HCT116 (cell line): ENCODE measurements at regions not wholly inside any gene's neighbourhood (a gene's known extent, or its start where the extent isn't known, plus 50 kb on each side); places are given as distances from the start of the nearest gene placed in this dataset.

Experiments
- ATAC-seq: fragments of 200-7000 bp; cut with Tn5 transposase; 2 replicates; pipeline ENCODE4 v1.9.1; 2020; ENCODE audit warnings: mild to moderate bottlenecking, moderate library complexity
- BruUV-seq: library from RNA; stranded (reverse); fragments of 400-500 nt; replicated peaks from 2 replicates; lab custom pipeline; 2021; lab: Mats Ljungman, UMichigan
- CTCF ChIA-PET: fragments of 300-600 bp; sonication (Branson Sonifier 250); formaldehyde crosslinking; loops from one replicate; lab custom pipeline; 2021; ENCODE audit warnings: antibody characterized with exemption; lab: Charles Lee
- POLR2A ChIA-PET: fragments of 300-600, 350-600 bp; sonication (Branson Sonifier 250); formaldehyde crosslinking; loops from one replicate; lab custom pipeline; 2021; ENCODE audit warnings: antibody characterized with exemption; lab: Charles Lee
- RAD21 ChIA-PET, 2 experiments: fragments of 300-600 bp; sonication (Branson Sonifier 250); formaldehyde crosslinking; loops; one replicate each; lab custom pipeline; 2023; ENCODE audit warnings: low total read pairs in 2 of 2; ENCODE audit not compliant: uncharacterized antibody in 2 of 2, unreplicated experiment in 2 of 2, low non-redundant PET in 1 of 2; lab: Charles Lee
- DNase-seq: peaks from one replicate; pipeline ENCODE4 v3.0.0-alpha.2; 2010; ENCODE audit warnings: low read depth, low spot score
- H2AFZ ChIP-seq: fragments of 200-600 bp; shearing (Covaris generic), sonication (generic); 2 replicates; pipeline ENCODE4 v1.6.1; 2017; ENCODE audit warnings: low read depth, mixed run types, mixed read lengths, antibody characterized with exemption, low read length; ENCODE audit not compliant: poor library complexity, severe bottlenecking
- H3K27ac ChIP-seq: 2 replicates; pipeline ENCODE4 v1.5.1; 2012; ENCODE audit warnings: low read depth, low read length
- H3K27me3 ChIP-seq: fragments of 200-600 bp; sonication (generic); 2 replicates; pipeline ENCODE4 v1.6.1; 2016; ENCODE audit warnings: mixed run types, low read length, mixed read lengths; ENCODE audit not compliant: insufficient read depth
- H3K36me3 ChIP-seq, 2 experiments: fragments of 200-500 bp in 1 of 2; fragments of 200-600 bp in 1 of 2; sonication (Bioruptor generic) in 1 of 2; sonication (generic) in 1 of 2; 2 replicates each; pipeline versions ENCODE4 v1.5.1 to v1.6.1; 2014 to 2016; ENCODE audit warnings: low read length in 2 of 2, inconsistent platforms in 1 of 2, mixed read lengths in 1 of 2, mixed run types in 1 of 2; ENCODE audit not compliant: insufficient read depth in 2 of 2, control insufficient read depth in 1 of 2
- H3K4me1 ChIP-seq, 2 experiments: fragments of 200-600 bp in 1 of 2; sonication (generic) in 1 of 2; 2 replicates each; pipeline versions ENCODE4 v1.5.1 to v1.6.1; 2012 to 2017; ENCODE audit warnings: low read length in 2 of 2, inconsistent platforms in 1 of 2, mild to moderate bottlenecking in 1 of 2, mixed read lengths in 1 of 2, mixed run types in 1 of 2, moderate library complexity in 1 of 2; ENCODE audit not compliant: insufficient read depth in 2 of 2, control insufficient read depth in 1 of 2
- H3K4me2 ChIP-seq: fragments of 200-600 bp; sonication (generic); 2 replicates; pipeline ENCODE4 v1.6.1; 2017; ENCODE audit warnings: mixed run types, low read length, mixed read lengths
- H3K4me3 ChIP-seq, 2 experiments: fragments of 200-600 bp in 1 of 2; sonication (generic) in 1 of 2; replicated peaks in 1 of 2; 2 replicates each; pipeline ENCODE4 v1.5.1; 2011 to 2016; ENCODE audit warnings: low read length in 2 of 2, control low read depth in 1 of 2, low read depth in 1 of 2, mild to moderate bottlenecking in 1 of 2, mixed read lengths in 1 of 2, mixed run types in 1 of 2
- H3K79me2 ChIP-seq: fragments of 200-600 bp; sonication (generic); 2 replicates; pipeline ENCODE4 v1.6.1; 2017; ENCODE audit warnings: mild to moderate bottlenecking, mixed run types, low read length, moderate library complexity, mixed read lengths; ENCODE audit not compliant: insufficient read depth
- H3K9ac ChIP-seq: fragments of 200-600 bp; sonication (generic); 2 replicates; pipeline ENCODE4 v1.6.1; 2016; ENCODE audit warnings: low read length, mixed read lengths
- H3K9me2 ChIP-seq: fragments of 200-600 bp; sonication (generic), shearing (Covaris generic); 2 replicates; pipeline ENCODE4 v1.6.1; 2017; ENCODE audit warnings: mixed run types, mild to moderate bottlenecking, moderate library complexity; ENCODE audit not compliant: insufficient read depth
- H3K9me3 ChIP-seq, 2 experiments: fragments of 200-500 bp in 1 of 2; fragments of 200-600 bp in 1 of 2; sonication (Bioruptor generic) in 1 of 2; sonication (generic) in 1 of 2; 2 replicates each; pipeline ENCODE4 v1.6.1; 2014 to 2017; ENCODE audit warnings: low read length in 2 of 2, mixed read lengths in 2 of 2, inconsistent platforms in 1 of 2, low read depth in 1 of 2, mild to moderate bottlenecking in 1 of 2, mixed run types in 1 of 2, moderate library complexity in 1 of 2; ENCODE audit not compliant: control insufficient read depth in 1 of 2, insufficient read depth in 1 of 2
- H4K20me1 ChIP-seq: fragments of 200-600 bp; sonication (generic), shearing (Covaris generic); 2 replicates; pipeline ENCODE4 v1.6.1; 2017; ENCODE audit warnings: mixed run types, mild to moderate bottlenecking, moderate library complexity; ENCODE audit not compliant: insufficient read depth
- CBX3 ChIP-seq: IDR thresholded peaks from 2 replicates; pipeline ENCODE4 v1.6.1; 2012; ENCODE audit warnings: low read depth
- CEBPB ChIP-seq: IDR thresholded peaks from 2 replicates; pipeline ENCODE4 v1.6.1; 2012; ENCODE audit warnings: low read depth
- EGR1 ChIP-seq: IDR thresholded peaks from 2 replicates; pipeline ENCODE4 v1.6.1; 2012; ENCODE audit warnings: low read depth
- ELF1 ChIP-seq: IDR thresholded peaks from 2 replicates; pipeline ENCODE4 v1.6.1; 2012; ENCODE audit warnings: low read depth, borderline replicate concordance
- EZH2 ChIP-seq: fragments of 200-600 bp; sonication (generic); IDR thresholded peaks from 2 replicates; pipeline ENCODE4 v1.6.1; 2017; ENCODE audit warnings: antibody characterized with exemption, mixed run types
- EZH2phosphoT487 ChIP-seq: fragments of 200-600 bp; IDR thresholded peaks from 2 replicates; pipeline ENCODE4 v1.6.1; 2018; ENCODE audit warnings: antibody characterized with exemption, borderline replicate concordance
- FOSL1 ChIP-seq: IDR thresholded peaks from 2 replicates; pipeline ENCODE4 v1.6.1; 2012; ENCODE audit warnings: low read depth
- JUND ChIP-seq: IDR thresholded peaks from 2 replicates; pipeline ENCODE4 v1.6.1; 2012
- POLR2A ChIP-seq: IDR thresholded peaks from 2 replicates; pipeline ENCODE4 v1.7.0; 2011; ENCODE audit warnings: borderline replicate concordance; ENCODE audit not compliant: insufficient read depth, insufficient read length; ENCODE audit errors: extremely low read depth
- POLR2AphosphoS5 ChIP-seq: IDR thresholded peaks from 2 replicates; pipeline ENCODE4 v1.6.1; 2011; ENCODE audit warnings: mild to moderate bottlenecking, low read depth, low read length, moderate library complexity
- RAD21 ChIP-seq: IDR thresholded peaks from 2 replicates; pipeline ENCODE4 v1.6.1; 2012; ENCODE audit warnings: low read depth, mild to moderate bottlenecking
- SIN3A ChIP-seq: IDR thresholded peaks from 2 replicates; pipeline ENCODE4 v1.6.1; 2012; ENCODE audit warnings: low read depth
- SP1 ChIP-seq: IDR thresholded peaks from 2 replicates; pipeline ENCODE4 v1.6.1; 2012; ENCODE audit warnings: low read depth
- TCF7L2 ChIP-seq: IDR thresholded peaks from 2 replicates; pipeline ENCODE4 v1.7.0; 2011; ENCODE audit warnings: borderline replicate concordance, inconsistent platforms; ENCODE audit not compliant: insufficient read depth, insufficient read length; ENCODE audit errors: extremely low read depth
- YY1 ChIP-seq: IDR thresholded peaks from 2 replicates; pipeline ENCODE4 v1.6.1; 2011; ENCODE audit warnings: low read length, low read depth, moderate library complexity, mild to moderate bottlenecking; ENCODE audit not compliant: insufficient replicate concordance; ENCODE audit errors: extremely low read depth
- ZNF274 ChIP-seq: fragments of 200-500 bp; sonication (Bioruptor generic); IDR thresholded peaks from 2 replicates; pipeline ENCODE4 v1.6.1; 2014; ENCODE audit warnings: mild to moderate bottlenecking, low read depth, low read length, inconsistent platforms
- intact Hi-C: fragments of 100-400 bp; cut with micrococcal nuclease; formaldehyde crosslinking; loops from 2 replicates; pipeline ENCODE4 v1.10.0; 2022
- TF ChIP-seq, protein P1 (sequence below): IDR thresholded peaks from 2 replicates; pipeline ENCODE4 v1.6.1; 2011; ENCODE audit warnings: mild to moderate bottlenecking, low read length, moderate library complexity; ENCODE audit not compliant: insufficient replicate concordance; ENCODE audit errors: extremely low read depth
- TF ChIP-seq, protein P2 (sequence below): IDR thresholded peaks from 2 replicates; pipeline ENCODE4 v1.6.1; 2012
- TF ChIP-seq, protein P3 (sequence below): IDR thresholded peaks from 2 replicates; pipeline ENCODE4 v1.6.1; 2012
- TF ChIP-seq, protein P4 (sequence below): IDR thresholded peaks from 2 replicates; pipeline ENCODE4 v1.6.1; 2012; ENCODE audit warnings: low read depth

DNA sequence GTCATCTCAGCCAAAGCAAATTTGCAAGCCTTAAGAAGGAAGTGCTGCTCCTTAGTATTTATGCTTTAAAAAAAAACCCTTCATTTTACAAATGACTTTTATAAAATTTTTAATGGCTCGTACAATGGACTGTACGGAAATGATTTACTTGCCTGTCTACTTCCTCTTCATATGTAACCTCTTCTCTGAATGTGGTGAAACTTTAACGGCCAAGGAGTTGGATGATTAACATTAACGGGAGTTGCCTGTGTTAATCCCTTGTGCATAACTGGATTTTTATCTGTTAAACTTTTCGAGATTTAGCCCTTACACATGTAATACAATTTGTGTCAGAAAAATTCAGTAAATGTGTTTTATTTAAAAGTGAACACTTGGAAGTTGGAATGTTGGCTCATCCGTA lies 429.4 kb downstream of the TBC1D4 start:
- no peak for ATAC-seq
- no peak overlapping the region for H3K4me3 ChIP-seq
- no peaks in the 10 kb centered on the region for H3K4me1 ChIP-seq
- no TSS peak for BruUV-seq
- no peak overlapping the region for H3K27ac ChIP-seq
- no peak overlapping the region for H3K9ac ChIP-seq
- H3K9me3 ChIP-seq: no peaks in the 10 kb centered on the region
- H3K27me3 ChIP-seq: no peaks in the 10 kb centered on the region
- DNase-seq: no peak
- H4K20me1 ChIP-seq: no peaks in the 10 kb centered on the region
- no peaks in the 10 kb centered on the region for H3K9me2 ChIP-seq
- POLR2A ChIA-PET: no interaction called here
- H3K36me3 ChIP-seq: no peaks in the 10 kb centered on the region
- H3K79me2 ChIP-seq: no peaks in the 10 kb centered on the region
- CTCF ChIA-PET: no interaction called here
- no peak overlapping the region for H2AFZ ChIP-seq
- RAD21 ChIA-PET: no interaction called here
- intact Hi-C loops: no loop called here
- TF ChIP-seq EGR1 (no peak), ZNF274 (no peak), JUND (no peak), SIN3A (no peak), POLR2AphosphoS5 (no peak), CEBPB (no peak), RAD21 (no peak), TCF7L2 (no peak), CBX3 (no peak), POLR2A (no peak), ELF1 (no peak), SP1 (no peak), YY1 (no peak), EZH2phosphoT487 (no peak), EZH2 (no peak), FOSL1 (no peak)
- TF ChIP-seq, protein P1, sequence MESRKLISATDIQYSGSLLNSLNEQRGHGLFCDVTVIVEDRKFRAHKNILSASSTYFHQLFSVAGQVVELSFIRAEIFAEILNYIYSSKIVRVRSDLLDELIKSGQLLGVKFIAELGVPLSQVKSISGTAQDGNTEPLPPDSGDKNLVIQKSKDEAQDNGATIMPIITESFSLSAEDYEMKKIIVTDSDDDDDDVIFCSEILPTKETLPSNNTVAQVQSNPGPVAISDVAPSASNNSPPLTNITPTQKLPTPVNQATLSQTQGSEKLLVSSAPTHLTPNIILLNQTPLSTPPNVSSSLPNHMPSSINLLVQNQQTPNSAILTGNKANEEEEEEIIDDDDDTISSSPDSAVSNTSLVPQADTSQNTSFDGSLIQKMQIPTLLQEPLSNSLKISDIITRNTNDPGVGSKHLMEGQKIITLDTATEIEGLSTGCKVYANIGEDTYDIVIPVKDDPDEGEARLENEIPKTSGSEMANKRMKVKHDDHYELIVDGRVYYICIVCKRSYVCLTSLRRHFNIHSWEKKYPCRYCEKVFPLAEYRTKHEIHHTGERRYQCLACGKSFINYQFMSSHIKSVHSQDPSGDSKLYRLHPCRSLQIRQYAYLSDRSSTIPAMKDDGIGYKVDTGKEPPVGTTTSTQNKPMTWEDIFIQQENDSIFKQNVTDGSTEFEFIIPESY: no peak
- TF ChIP-seq, protein P2, sequence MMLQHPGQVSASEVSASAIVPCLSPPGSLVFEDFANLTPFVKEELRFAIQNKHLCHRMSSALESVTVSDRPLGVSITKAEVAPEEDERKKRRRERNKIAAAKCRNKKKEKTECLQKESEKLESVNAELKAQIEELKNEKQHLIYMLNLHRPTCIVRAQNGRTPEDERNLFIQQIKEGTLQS: no peak
- TF ChIP-seq, protein P3, sequence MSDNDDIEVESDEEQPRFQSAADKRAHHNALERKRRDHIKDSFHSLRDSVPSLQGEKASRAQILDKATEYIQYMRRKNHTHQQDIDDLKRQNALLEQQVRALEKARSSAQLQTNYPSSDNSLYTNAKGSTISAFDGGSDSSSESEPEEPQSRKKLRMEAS: no peak
- TF ChIP-seq, protein P4, sequence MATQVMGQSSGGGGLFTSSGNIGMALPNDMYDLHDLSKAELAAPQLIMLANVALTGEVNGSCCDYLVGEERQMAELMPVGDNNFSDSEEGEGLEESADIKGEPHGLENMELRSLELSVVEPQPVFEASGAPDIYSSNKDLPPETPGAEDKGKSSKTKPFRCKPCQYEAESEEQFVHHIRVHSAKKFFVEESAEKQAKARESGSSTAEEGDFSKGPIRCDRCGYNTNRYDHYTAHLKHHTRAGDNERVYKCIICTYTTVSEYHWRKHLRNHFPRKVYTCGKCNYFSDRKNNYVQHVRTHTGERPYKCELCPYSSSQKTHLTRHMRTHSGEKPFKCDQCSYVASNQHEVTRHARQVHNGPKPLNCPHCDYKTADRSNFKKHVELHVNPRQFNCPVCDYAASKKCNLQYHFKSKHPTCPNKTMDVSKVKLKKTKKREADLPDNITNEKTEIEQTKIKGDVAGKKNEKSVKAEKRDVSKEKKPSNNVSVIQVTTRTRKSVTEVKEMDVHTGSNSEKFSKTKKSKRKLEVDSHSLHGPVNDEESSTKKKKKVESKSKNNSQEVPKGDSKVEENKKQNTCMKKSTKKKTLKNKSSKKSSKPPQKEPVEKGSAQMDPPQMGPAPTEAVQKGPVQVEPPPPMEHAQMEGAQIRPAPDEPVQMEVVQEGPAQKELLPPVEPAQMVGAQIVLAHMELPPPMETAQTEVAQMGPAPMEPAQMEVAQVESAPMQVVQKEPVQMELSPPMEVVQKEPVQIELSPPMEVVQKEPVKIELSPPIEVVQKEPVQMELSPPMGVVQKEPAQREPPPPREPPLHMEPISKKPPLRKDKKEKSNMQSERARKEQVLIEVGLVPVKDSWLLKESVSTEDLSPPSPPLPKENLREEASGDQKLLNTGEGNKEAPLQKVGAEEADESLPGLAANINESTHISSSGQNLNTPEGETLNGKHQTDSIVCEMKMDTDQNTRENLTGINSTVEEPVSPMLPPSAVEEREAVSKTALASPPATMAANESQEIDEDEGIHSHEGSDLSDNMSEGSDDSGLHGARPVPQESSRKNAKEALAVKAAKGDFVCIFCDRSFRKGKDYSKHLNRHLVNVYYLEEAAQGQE: no peak
- H3K4me2 ChIP-seq: no peak overlapping the region
